Choroid plexus epithelial cell (primary cell): ENCODE measurements at regions not wholly inside any gene's neighbourhood (a gene's known extent, or its start where the extent isn't known, plus 50 kb on each side); places are given as distances from the start of the nearest gene placed in this dataset.

ENCODE experiments used
- DNase-seq: peaks from one replicate; pipeline ENCODE4 v3.0.0-alpha.2; 2010; ENCODE audit warnings: low read depth
- H3K4me3 ChIP-seq: 2 replicates; pipeline ENCODE4 v1.5.1; 2011; ENCODE audit warnings: low read depth, mild to moderate bottlenecking, control low read depth, low read length, moderate library complexity
- TF ChIP-seq, protein P1 (sequence below): conservative IDR thresholded peaks from 2 replicates; pipeline ENCODE4 v1.5.1; 2011; ENCODE audit warnings: low read depth, mild to moderate bottlenecking, control low read depth, inconsistent platforms, low read length, moderate library complexity

DNA sequence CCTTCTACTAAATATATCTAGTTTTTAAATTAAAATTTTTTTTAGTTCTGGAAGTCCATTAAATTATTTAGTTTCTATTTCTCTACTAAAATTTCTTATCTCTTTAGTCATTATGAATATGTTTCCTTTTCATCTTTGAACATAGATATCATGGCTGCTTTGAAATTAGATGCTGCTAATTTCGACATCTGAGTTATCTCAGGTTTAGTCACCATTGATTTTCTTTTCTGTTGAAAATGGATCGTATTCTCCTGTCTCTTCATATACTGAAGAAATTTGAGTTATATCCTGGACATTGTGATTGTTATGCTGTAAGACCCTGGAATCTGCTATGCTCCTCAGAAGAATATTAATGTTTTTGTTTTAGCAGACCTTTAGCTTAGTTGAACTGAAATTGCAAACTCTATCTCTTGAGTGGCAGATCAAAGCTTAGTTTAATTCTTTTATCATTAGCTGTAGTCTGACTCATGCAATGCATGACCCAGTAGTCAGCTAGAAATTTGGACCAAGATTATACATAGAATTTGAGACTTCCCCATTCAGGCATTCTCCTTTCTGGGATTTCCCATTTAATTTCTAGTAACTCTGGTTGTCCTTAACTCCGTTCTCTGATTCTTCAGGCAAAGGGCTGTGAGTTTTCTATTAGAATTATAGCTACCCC lies 439.8 kb upstream of the IL12A start:
- no peak overlapping the region for H3K4me3 ChIP-seq
- peak; percentile 72 for DNase-seq
- TF ChIP-seq, protein P1, sequence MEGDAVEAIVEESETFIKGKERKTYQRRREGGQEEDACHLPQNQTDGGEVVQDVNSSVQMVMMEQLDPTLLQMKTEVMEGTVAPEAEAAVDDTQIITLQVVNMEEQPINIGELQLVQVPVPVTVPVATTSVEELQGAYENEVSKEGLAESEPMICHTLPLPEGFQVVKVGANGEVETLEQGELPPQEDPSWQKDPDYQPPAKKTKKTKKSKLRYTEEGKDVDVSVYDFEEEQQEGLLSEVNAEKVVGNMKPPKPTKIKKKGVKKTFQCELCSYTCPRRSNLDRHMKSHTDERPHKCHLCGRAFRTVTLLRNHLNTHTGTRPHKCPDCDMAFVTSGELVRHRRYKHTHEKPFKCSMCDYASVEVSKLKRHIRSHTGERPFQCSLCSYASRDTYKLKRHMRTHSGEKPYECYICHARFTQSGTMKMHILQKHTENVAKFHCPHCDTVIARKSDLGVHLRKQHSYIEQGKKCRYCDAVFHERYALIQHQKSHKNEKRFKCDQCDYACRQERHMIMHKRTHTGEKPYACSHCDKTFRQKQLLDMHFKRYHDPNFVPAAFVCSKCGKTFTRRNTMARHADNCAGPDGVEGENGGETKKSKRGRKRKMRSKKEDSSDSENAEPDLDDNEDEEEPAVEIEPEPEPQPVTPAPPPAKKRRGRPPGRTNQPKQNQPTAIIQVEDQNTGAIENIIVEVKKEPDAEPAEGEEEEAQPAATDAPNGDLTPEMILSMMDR = no peak

DNA sequence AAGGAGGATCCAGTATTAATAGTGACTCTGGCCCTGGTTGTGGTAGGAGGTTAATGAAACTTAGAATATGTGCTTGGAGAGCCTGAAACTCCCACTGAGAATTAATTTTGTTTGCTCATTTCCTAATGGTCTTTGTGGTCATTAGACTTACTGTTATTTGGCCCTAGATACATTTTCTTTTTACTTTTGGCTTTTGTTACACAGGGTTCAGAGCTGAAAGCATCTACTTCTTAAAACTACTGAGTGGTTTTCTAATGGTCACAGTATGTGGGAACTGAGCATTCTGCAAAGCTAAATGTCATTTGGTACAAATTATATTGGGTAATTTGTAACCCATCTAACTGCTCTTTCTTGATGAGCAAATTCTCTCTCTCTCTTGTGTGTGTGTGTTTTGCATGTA lies 433.4 kb upstream of the IL12A start:
- no peak for DNase-seq
- no peak overlapping the region for H3K4me3 ChIP-seq
- TF ChIP-seq, protein P1 = no peak

DNA sequence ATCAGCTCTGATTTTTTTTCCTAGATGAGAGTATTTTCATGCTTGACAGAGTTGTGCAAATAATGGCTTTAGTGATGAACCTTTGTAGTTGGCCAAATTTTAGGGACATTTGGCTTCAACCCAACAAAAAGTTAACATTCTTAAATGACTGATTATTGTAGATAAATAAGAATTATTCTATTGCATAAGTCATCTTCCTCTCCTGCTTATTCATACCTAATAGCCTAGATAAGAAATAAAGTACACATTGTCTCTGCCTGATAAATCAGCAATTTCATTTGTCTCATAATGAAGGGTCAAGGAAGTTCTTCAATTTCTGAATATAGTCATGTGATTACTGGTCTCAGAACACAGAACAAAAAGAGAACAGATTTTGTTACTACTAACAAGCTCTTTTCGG lies 428.9 kb upstream of the IL12A start:
- DNase-seq = no peak
- TF ChIP-seq, protein P1 = no peak
- H3K4me3 ChIP-seq = no peak overlapping the region

- H3K4me3 ChIP-seq = no peak overlapping the region
- no peak for DNase-seq
- TF ChIP-seq, protein P1 = no peak
These were observed 428.2 kb upstream of the IL12A start for GRCh38 chr3:159560214-159560979.

DNA sequence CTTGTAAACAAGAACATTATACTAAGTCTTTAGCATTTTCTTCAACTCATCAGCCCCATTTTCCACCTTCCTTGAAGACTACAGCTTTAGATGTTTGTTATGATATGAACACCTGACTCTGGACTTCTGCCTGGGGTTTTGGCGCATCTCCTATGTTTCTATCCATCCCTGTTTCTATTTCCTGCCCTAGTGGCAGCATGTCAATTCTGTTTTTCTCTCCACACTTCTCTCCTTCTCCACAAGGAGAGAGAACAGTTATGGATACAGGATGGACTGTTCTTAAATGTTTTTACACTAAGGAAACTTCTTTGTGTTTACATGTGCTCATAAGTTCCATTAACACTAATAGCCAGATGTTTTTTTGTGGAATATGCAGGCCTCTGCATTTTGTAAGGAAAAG lies 423.3 kb upstream of the IL12A start:
- no peak for DNase-seq
- TF ChIP-seq, protein P1 = peak; percentile 10
- no peak overlapping the region for H3K4me3 ChIP-seq

- DNase-seq = peak; percentile 46
- TF ChIP-seq, protein P1 = no peak
These were observed 405.0 kb upstream of the IL12A start for GRCh38 chr3:159583662-159584061.

More at GRCh38 chr3:159583662-159584061, 405.0 kb upstream of the IL12A start:
- no peak overlapping the region for H3K4me3 ChIP-seq
